C4-2B (cell line): ENCODE measurements at regions not wholly inside any gene's neighbourhood (a gene's known extent, or its start where the extent isn't known, plus 50 kb on each side); places are given as distances from the start of the nearest gene placed in this dataset.

Experiments used
- CTCF ChIP-seq: fragments of 450-650 bp; conservative IDR thresholded peaks from 2 replicates; pipeline ENCODE4 v1.5.1; 2017; ENCODE audit warnings: mild to moderate bottlenecking
- ZFX ChIP-seq: fragments of 450-650 bp; IDR thresholded peaks from 2 replicates; pipeline ENCODE4 v1.6.1; 2017

- no peak for TF ChIP-seq CTCF
- TF ChIP-seq ZFX, result no peak
Measured at GRCh38 chr22:49373801-49374226, 453.9 kb downstream of the BRD1 start.
